ENCODE measurements at regions not wholly inside any gene's neighbourhood (a gene's known extent, or its start where the extent isn't known, plus 50 kb on each side); places are given as distances from the start of the nearest gene placed in this dataset.

DNA sequence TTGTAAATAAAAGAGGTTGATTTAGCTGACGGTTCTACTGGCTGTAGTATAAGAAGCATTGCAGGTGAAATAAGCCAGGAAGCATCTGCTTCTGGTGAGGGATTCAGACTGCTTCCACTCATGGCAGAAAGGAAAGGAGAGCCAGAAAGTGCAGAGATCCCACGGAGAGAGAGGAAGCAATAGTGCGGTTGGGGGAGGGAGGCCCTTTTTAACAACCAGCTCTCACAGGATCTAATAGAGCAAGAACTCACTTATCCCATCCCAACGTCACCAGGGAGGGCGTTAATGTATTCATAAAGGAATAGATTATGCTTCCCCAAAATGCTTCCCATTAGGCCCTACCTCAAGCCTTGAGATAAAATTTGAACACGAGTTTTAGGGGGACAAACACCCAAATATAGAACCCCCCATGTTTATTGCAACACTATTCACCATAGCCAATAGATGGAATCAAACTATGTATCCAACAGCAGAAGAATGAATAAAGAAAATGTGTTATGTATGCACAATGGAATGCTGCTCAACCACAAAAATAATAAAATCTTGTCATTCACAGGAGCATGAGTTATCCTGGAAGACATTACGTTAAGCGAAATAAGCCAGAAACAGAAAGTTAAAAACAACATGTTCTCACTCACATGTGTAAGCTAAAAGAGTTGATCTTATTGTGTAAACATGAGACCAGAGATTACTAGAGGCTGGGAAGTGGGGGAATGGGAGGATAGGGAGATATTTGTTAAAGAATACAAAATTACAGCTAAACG lies 908.3 kb upstream of the ANO3 start:
- in situ Hi-C loops (cut with MboI; ENCODE audit: low pct_unique_long_range_greater_than_20kb, low sequenced_read_pairs, unreplicated experiment) = no loop called here
- TF ChIP-seq, protein P1, sequence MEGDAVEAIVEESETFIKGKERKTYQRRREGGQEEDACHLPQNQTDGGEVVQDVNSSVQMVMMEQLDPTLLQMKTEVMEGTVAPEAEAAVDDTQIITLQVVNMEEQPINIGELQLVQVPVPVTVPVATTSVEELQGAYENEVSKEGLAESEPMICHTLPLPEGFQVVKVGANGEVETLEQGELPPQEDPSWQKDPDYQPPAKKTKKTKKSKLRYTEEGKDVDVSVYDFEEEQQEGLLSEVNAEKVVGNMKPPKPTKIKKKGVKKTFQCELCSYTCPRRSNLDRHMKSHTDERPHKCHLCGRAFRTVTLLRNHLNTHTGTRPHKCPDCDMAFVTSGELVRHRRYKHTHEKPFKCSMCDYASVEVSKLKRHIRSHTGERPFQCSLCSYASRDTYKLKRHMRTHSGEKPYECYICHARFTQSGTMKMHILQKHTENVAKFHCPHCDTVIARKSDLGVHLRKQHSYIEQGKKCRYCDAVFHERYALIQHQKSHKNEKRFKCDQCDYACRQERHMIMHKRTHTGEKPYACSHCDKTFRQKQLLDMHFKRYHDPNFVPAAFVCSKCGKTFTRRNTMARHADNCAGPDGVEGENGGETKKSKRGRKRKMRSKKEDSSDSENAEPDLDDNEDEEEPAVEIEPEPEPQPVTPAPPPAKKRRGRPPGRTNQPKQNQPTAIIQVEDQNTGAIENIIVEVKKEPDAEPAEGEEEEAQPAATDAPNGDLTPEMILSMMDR (IDR thresholded peaks at IDR 0.05; ENCODE audit: extremely low read depth, insufficient read depth, missing control alignments) = no peak
- no peak for DNase-seq (ENCODE audit: low spot score)

DNA sequence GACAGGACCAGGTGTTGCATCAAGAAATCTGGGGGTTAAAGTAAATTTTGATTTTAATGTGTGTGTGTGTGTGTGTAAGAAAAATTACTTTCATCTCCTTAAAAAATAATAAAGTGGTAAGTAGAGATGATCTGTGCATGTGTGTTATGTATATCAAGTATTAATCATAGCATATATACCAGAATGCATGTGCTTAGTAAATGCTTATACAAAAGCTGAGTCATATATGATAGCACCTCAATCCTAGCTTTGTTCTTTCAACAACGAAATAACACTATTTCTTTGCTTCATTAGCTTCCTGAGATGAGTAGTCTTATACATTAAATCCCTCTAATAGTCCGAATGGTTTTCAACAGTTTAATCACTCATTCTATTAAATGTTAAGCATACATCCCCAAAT lies 899.6 kb upstream of the ANO3 start:
- in situ Hi-C loops (cut with MboI; ENCODE audit: low pct_unique_long_range_greater_than_20kb, low sequenced_read_pairs, unreplicated experiment) = no loop called here
- no peak for DNase-seq (ENCODE audit: low spot score)
- TF ChIP-seq, protein P1 (IDR thresholded peaks at IDR 0.05; ENCODE audit: extremely low read depth, insufficient read depth, missing control alignments) = no peak

DNA sequence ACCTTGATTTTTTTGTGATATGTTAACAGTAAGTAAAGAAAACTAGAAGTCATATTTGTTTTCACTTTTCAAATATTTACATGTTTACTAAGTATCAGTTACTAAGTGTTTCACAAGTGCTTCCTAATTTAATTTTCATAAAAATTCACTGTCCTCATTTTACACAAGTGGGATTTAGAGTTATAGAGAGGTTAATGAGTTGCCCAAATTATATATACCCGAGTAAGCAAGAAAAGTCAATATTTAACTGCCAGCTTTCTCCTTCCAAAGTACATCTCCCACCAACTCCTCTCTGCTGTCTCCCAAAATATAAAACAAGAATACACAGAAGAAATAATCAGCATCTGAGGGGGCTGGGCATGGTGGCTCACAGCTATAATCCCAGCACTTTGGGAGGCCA lies 896.7 kb upstream of the ANO3 start:
- TF ChIP-seq, protein P1 (IDR thresholded peaks at IDR 0.05; ENCODE audit: extremely low read depth, insufficient read depth, missing control alignments) = no peak
- no peak for DNase-seq (ENCODE audit: low spot score)
- in situ Hi-C loops (cut with MboI; ENCODE audit: low pct_unique_long_range_greater_than_20kb, low sequenced_read_pairs, unreplicated experiment) = no loop called here

DNA sequence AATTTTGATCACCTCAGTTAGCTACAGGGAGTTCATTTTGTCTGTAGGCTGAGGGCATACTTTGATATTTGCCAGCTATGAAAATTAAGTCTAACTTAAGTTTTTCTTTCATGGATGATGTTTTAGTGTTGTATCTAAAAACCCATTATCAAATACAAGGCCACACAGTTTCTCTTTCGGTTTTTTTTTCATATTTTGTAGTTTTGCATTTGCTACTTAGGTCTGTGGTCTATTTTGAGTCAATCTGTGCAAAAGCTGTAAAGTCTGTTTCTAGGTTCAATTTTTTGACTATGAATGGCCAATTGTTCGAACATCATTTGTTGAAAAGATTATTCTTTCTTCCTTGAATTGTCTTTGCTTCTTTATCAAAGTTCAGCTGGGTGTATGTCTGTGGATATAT lies 895.6 kb upstream of the ANO3 start:
- in situ Hi-C loops (cut with MboI; ENCODE audit: low pct_unique_long_range_greater_than_20kb, low sequenced_read_pairs, unreplicated experiment) = no loop called here
- DNase-seq (ENCODE audit: low spot score) = no peak
- TF ChIP-seq, protein P1 (IDR thresholded peaks at IDR 0.05; ENCODE audit: extremely low read depth, insufficient read depth, missing control alignments) = no peak

GRCh38 chr11:25441421-25441820 lies 890.5 kb upstream of the ANO3 start:
- no peak for DNase-seq (ENCODE audit: low spot score)
- TF ChIP-seq, protein P1 (IDR thresholded peaks at IDR 0.05; ENCODE audit: extremely low read depth, insufficient read depth, missing control alignments) = no peak
- in situ Hi-C loops (cut with MboI; ENCODE audit: low pct_unique_long_range_greater_than_20kb, low sequenced_read_pairs, unreplicated experiment) = no loop called here

DNA sequence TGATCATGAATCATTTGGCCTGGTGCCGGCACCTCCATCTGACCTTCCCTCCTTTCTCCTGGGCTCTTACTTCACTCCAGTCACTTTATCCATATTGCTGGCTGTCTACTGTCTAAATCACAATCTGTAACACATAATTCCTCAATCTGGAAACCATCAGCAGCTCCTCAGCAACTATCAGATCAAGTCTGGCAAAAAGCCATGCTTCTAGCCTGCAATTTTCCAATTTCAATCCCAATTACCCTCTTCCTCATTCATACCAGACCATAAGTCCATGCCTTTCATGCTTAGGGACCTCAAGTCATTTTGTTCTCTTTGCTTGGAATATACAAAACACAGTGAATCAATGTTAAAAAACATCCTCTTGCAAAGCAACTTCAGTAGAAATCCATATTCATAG lies 882.8 kb upstream of the ANO3 start:
- in situ Hi-C loops (cut with MboI; ENCODE audit: low pct_unique_long_range_greater_than_20kb, low sequenced_read_pairs, unreplicated experiment) = no loop called here
- TF ChIP-seq, protein P1 (IDR thresholded peaks at IDR 0.05; ENCODE audit: extremely low read depth, insufficient read depth, missing control alignments) = no peak
- DNase-seq (ENCODE audit: low spot score) = no peak
